Cardiac fibroblast (primary cell): ENCODE measurements at regions not wholly inside any gene's neighbourhood (a gene's known extent, or its start where the extent isn't known, plus 50 kb on each side); places are given as distances from the start of the nearest gene placed in this dataset.

Source experiments
- DNase-seq, 2 donors: peaks; one replicate each; pipeline versions ENCODE4 v3.0.0 to v3.0.0-alpha.2; 2010; ENCODE audit warnings: low read depth in 2 of 2
- H3K4me3 ChIP-seq, 2 donors: replicated peaks in 1 of 2; 1 replicate in 1 of 2; 2 replicates in 1 of 2; pipeline ENCODE4 v1.5.1; 2011; ENCODE audit warnings: low read depth in 2 of 2, low read length in 2 of 2, mild to moderate bottlenecking in 2 of 2, moderate library complexity in 1 of 2
- TF ChIP-seq, protein P1 (sequence below): IDR thresholded peaks from one replicate; pipeline ENCODE4 v1.5.1; 2011; ENCODE audit warnings: low read depth, mild to moderate bottlenecking, low read length, inconsistent platforms

DNA sequence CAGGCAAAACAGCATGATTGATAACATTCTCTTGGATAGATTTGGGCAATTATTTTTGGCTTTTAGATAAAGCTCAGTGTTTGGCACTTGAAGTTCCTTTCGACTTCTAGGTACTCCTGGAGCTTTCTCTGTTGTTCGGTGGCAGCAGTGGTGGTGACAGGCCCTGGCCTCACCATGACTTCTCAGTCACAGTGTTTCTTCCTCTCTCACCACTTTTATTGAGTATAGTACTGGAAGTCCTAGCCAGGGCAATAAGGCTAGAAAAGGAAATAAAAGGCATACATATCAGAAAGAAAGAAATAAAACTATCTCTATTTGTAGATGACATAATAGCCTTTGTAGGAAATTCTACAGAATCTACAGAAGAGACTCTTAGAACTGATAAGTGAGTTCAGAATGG lies 101.2 kb upstream of the SIRPG start:
- no peak overlapping the region for H3K4me3 ChIP-seq
- no peak for DNase-seq
- TF ChIP-seq, protein P1, sequence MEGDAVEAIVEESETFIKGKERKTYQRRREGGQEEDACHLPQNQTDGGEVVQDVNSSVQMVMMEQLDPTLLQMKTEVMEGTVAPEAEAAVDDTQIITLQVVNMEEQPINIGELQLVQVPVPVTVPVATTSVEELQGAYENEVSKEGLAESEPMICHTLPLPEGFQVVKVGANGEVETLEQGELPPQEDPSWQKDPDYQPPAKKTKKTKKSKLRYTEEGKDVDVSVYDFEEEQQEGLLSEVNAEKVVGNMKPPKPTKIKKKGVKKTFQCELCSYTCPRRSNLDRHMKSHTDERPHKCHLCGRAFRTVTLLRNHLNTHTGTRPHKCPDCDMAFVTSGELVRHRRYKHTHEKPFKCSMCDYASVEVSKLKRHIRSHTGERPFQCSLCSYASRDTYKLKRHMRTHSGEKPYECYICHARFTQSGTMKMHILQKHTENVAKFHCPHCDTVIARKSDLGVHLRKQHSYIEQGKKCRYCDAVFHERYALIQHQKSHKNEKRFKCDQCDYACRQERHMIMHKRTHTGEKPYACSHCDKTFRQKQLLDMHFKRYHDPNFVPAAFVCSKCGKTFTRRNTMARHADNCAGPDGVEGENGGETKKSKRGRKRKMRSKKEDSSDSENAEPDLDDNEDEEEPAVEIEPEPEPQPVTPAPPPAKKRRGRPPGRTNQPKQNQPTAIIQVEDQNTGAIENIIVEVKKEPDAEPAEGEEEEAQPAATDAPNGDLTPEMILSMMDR: no peak

DNA sequence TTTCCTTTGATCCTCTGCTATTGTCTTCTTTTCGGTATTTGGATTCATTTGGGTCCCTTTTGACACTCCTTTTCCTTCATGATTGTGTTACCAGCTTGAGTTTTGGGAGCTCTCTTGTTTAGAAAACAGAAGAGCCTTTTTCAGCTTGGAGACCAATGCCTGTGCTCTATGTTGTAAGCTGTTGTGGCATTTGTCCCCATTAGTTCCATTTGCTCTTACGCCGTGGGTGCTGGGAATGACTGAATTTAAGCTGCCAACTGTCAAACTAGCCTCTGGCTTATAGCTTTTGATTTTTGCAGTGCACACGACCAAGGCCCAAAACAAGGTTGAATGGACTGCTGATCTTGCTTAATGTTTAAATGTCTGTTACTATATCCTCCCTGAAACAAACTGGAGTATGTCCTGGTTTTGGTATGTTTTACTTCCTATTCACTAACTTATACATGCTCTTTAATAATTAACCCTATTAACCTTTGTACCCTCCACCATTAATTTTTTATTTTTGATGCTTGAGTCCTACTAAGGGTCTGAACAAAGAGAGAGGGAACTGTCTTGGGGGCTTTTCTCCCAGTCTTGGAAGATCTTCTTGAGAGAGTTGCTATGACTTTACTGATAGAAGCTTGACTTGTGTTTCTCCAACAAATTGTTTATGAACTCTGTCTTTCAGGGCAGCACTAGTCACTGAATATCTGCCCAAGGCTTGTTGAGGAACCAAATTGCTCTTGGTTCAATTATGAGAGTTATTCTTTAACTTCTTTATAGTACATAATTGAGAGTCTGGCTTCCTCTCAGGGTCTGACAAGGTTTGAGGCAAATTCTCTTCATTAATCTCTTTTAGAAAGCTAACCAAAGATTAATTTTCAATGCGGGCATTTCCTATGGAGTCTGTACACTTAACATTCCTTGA lies 100.3 kb upstream of the SIRPG start:
- TF ChIP-seq, protein P1: no peak
- no peak for DNase-seq
- no peak overlapping the region for H3K4me3 ChIP-seq

DNA sequence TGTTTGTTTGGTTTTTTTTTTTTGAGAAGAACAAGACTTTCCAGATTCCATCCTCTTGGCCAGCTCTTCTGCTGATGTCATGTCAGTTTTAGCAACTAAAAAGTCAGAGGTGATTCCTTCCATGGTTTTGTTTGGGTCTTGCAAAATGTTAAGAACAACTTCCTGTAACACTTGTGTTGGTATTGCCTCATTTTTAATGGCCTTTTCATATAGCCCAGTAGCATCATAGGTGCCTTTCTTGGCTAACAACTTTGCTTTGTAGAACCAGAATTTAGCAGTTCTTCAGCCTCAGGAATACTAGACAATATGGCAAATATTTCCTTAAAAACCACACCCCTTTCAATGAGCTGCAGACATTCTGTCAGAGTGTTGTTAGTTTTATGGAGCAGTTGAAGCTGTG lies 99.5 kb upstream of the SIRPG start:
- no peak overlapping the region for H3K4me3 ChIP-seq
- TF ChIP-seq, protein P1: no peak
- DNase-seq: peak; percentile 2 to 5

DNA sequence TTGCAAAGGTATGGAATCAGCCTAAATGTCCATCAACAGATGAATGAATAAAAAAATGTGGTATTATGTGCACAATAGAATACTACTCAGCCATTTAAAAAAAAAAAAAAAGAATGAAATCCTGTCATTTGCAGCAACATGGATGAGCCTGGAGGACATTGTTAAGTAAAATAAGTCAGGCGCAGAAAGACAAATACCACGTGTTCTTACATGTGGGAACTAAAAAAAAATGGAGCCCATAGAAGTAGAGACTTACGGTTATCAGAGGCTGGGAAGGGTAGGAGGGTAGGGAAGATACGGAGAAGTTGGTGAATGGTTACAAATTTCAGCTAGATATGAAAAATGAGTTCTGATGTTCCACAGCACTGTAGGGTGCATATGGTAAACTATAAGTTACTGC lies 97.2 kb upstream of the SIRPG start:
- no peak overlapping the region for H3K4me3 ChIP-seq
- TF ChIP-seq, protein P1: no peak
- DNase-seq: no peak

DNA sequence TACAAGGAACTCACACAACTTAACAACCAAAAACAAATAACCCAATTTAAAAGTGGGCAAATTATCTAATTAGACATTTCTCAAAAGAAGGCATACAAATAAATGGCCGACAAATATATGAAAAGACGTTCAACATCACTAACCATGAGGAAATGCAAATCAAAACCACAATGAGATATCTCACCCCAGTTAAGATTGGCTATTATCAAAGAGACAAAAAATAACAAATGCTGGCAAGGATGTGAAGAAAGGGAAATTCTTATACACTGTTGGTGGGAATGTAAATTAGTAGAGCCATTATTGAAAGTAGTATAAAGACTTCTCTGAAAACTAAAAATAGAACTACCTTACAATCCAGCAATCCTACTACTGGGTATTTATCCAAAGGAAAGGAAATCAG lies 96.7 kb upstream of the SIRPG start:
- no peak overlapping the region for H3K4me3 ChIP-seq
- TF ChIP-seq, protein P1: no peak

DNA sequence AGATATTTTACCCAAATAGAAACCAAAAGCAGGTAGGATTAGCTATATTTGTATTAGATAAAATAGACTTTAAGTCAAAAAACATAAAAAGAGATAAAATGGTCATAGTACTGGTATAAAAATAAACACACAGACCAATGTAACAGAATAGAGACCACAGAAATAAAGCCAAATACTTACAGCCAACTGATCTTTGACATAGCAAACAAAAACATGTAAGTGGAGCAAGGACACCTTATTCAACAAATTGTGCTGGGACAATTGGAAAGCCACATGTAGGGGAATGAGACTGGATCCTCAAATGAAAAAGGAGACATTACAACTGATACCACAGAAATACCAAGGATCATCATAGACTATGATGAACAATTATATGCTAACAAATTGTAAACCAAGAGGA lies 94.5 kb upstream of the SIRPG start:
- TF ChIP-seq, protein P1: no peak
- DNase-seq: no peak

More for the DNA sequence above, 96.7 kb upstream of the SIRPG start:
- no peak for DNase-seq

More for the DNA sequence above, 94.5 kb upstream of the SIRPG start:
- no peak overlapping the region for H3K4me3 ChIP-seq
